Panc1 (cell line): ENCODE measurements at regions not wholly inside any gene's neighbourhood (a gene's known extent, or its start where the extent isn't known, plus 50 kb on each side); places are given as distances from the start of the nearest gene placed in this dataset.

Source experiments
- ATAC-seq: fragments of 200-7000 bp; cut with Tn5 transposase; 2 replicates; pipeline ENCODE4 v1.9.1; 2020; ENCODE audit warnings: mild to moderate bottlenecking, moderate library complexity
- BruUV-seq: library from RNA; stranded (reverse); fragments of 400-500 nt; replicated peaks from 2 replicates; lab custom pipeline; 2021; lab: Mats Ljungman, UMichigan
- CTCF ChIA-PET: fragments of 300-600 bp; sonication (Branson Sonifier 250); formaldehyde crosslinking; loops from one replicate; lab custom pipeline; 2022; ENCODE audit warnings: antibody characterized with exemption; lab: Charles Lee
- POLR2A ChIA-PET: fragments of 300-600 bp; sonication (Branson Sonifier 250); formaldehyde crosslinking; loops from one replicate; lab custom pipeline; 2022; ENCODE audit warnings: antibody characterized with exemption; lab: Charles Lee
- DNase-seq: peaks from one replicate; pipeline ENCODE4 v3.0.0-alpha.2; 2010; ENCODE audit warnings: low read depth, low spot score
- H3K27ac ChIP-seq: 2 replicates; pipeline ENCODE4 v1.5.1; 2011; ENCODE audit warnings: mild to moderate bottlenecking, low read length, inconsistent platforms
- H3K27me3 ChIP-seq: fragments of 200-500 bp; sonication (Bioruptor generic); 2 replicates; pipeline ENCODE4 v1.6.0; 2014; ENCODE audit warnings: low read length, inconsistent platforms; ENCODE audit not compliant: control insufficient read depth, insufficient read depth
- H3K36me3 ChIP-seq: fragments of 200-500 bp; sonication (Bioruptor generic); 2 replicates; pipeline ENCODE4 v1.5.1; 2014; ENCODE audit warnings: inconsistent platforms, mild to moderate bottlenecking, low read length, moderate library complexity; ENCODE audit not compliant: control insufficient read depth, insufficient read depth
- H3K4me1 ChIP-seq: 2 replicates; pipeline ENCODE4 v1.5.1; 2011; ENCODE audit warnings: inconsistent platforms, mild to moderate bottlenecking, low read length, moderate library complexity; ENCODE audit not compliant: control insufficient read depth, insufficient read depth
- H3K4me3 ChIP-seq, 2 experiments: 2 replicates each; pipeline ENCODE4 v1.5.1; 2011 to 2012; ENCODE audit warnings: low read depth in 2 of 2, low read length in 2 of 2, mild to moderate bottlenecking in 2 of 2, inconsistent platforms in 1 of 2, moderate library complexity in 1 of 2
- H3K9me3 ChIP-seq: fragments of 200-500 bp; sonication (Bioruptor generic); 2 replicates; pipeline ENCODE4 v1.5.1; 2014; ENCODE audit warnings: low read depth, mild to moderate bottlenecking, inconsistent platforms, low read length, moderate library complexity; ENCODE audit not compliant: control insufficient read depth, insufficient read depth
- POLR2AphosphoS5 ChIP-seq: IDR thresholded peaks from 2 replicates; pipeline ENCODE4 v1.6.1; 2012; ENCODE audit warnings: mild to moderate bottlenecking, low read depth, low read length, moderate library complexity
- SIN3A ChIP-seq: IDR thresholded peaks from 2 replicates; pipeline ENCODE4 v1.6.1; 2012; ENCODE audit warnings: low read depth, mild to moderate bottlenecking, low read length, moderate library complexity, borderline replicate concordance; ENCODE audit not compliant: insufficient read depth
- TCF7L2 ChIP-seq: IDR thresholded peaks from 2 replicates; pipeline ENCODE4 v1.6.1; 2011; ENCODE audit warnings: mild to moderate bottlenecking, low read depth, low read length, inconsistent platforms
- in situ Hi-C: cut with HindIII; loops from 2 replicates; pipeline ENCODE4 v1.10.0; 2016; ENCODE audit warnings: low sequenced_read_pairs, low pct_unique_long_range_greater_than_20kb
- intact Hi-C: fragments of 100-400 bp; cut with micrococcal nuclease; formaldehyde crosslinking; loops from one replicate; pipeline ENCODE4 v1.10.0; 2022; ENCODE audit not compliant: unreplicated experiment
- TF ChIP-seq, protein P1 (sequence below): fragments of 450-650 bp; IDR thresholded peaks from 2 replicates; pipeline ENCODE4 v1.5.1; 2017; ENCODE audit warnings: mild to moderate bottlenecking
- TF ChIP-seq, protein P2 (sequence below), 2 experiments: IDR thresholded peaks; 2 replicates each; pipeline ENCODE4 v1.6.1; 2011 to 2012; ENCODE audit warnings: low read depth in 2 of 2, control low read depth in 1 of 2, low read length in 1 of 2, mild to moderate bottlenecking in 1 of 2, moderate library complexity in 1 of 2; ENCODE audit not compliant: insufficient read depth in 1 of 2

DNA sequence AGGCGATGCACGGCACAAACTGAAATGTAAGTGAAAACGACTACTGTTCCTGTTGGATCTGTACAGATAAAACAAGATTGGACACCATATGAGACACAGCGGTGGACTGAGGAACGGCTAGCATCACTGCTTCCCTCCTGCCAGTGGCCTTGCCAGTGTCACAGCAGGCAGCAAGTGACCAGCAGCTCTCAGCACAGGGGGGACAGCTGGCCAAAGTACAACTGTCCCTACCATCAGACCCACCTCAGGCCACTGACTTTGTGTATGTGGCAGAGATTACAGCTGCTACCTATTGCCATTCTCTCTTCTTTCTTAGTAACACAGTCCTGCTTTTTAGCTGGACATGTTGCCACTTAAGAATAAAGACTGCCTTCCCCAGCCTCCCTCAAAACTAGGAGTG, 80.0 kb upstream of the SLC66A3 start:
- Histone ChIP-seq H3K4me1 (peaks cover 4% of the 10 kb centered on the region; the same call in 1 of the 2 replicates), H3K9me3 (no peaks in the 10 kb centered on the region), H3K27me3 (no peaks in the 10 kb centered on the region), H3K27ac (no peak overlapping the region), H3K36me3 (no peaks in the 10 kb centered on the region), H3K4me3 (no peak overlapping the region)
- DNase-seq = no peak
- ATAC-seq = no peak
- ChIA-PET CTCF (interaction anchor here (0.6 kb wide), 1 partner anchor 166 kb away, joined by 3 read pairs; no protein-coding TSS in a partner anchor), POLR2A (no interaction called here)
- no peak for TF ChIP-seq TCF7L2
- no peak for TF ChIP-seq SIN3A
- TF ChIP-seq, protein P1, sequence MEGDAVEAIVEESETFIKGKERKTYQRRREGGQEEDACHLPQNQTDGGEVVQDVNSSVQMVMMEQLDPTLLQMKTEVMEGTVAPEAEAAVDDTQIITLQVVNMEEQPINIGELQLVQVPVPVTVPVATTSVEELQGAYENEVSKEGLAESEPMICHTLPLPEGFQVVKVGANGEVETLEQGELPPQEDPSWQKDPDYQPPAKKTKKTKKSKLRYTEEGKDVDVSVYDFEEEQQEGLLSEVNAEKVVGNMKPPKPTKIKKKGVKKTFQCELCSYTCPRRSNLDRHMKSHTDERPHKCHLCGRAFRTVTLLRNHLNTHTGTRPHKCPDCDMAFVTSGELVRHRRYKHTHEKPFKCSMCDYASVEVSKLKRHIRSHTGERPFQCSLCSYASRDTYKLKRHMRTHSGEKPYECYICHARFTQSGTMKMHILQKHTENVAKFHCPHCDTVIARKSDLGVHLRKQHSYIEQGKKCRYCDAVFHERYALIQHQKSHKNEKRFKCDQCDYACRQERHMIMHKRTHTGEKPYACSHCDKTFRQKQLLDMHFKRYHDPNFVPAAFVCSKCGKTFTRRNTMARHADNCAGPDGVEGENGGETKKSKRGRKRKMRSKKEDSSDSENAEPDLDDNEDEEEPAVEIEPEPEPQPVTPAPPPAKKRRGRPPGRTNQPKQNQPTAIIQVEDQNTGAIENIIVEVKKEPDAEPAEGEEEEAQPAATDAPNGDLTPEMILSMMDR = no peak
- TF ChIP-seq, protein P2, sequence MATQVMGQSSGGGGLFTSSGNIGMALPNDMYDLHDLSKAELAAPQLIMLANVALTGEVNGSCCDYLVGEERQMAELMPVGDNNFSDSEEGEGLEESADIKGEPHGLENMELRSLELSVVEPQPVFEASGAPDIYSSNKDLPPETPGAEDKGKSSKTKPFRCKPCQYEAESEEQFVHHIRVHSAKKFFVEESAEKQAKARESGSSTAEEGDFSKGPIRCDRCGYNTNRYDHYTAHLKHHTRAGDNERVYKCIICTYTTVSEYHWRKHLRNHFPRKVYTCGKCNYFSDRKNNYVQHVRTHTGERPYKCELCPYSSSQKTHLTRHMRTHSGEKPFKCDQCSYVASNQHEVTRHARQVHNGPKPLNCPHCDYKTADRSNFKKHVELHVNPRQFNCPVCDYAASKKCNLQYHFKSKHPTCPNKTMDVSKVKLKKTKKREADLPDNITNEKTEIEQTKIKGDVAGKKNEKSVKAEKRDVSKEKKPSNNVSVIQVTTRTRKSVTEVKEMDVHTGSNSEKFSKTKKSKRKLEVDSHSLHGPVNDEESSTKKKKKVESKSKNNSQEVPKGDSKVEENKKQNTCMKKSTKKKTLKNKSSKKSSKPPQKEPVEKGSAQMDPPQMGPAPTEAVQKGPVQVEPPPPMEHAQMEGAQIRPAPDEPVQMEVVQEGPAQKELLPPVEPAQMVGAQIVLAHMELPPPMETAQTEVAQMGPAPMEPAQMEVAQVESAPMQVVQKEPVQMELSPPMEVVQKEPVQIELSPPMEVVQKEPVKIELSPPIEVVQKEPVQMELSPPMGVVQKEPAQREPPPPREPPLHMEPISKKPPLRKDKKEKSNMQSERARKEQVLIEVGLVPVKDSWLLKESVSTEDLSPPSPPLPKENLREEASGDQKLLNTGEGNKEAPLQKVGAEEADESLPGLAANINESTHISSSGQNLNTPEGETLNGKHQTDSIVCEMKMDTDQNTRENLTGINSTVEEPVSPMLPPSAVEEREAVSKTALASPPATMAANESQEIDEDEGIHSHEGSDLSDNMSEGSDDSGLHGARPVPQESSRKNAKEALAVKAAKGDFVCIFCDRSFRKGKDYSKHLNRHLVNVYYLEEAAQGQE (IDR thresholded peaks at IDR 0.05; ENCODE audit: insufficient read depth in 1 of 2, low read depth in 2 of 2, low read length in 1 of 2) = no peak
- TF ChIP-seq POLR2AphosphoS5 = no peak
- in situ Hi-C loops = no loop called here
- no TSS peak for BruUV-seq
- intact Hi-C loops = no loop called here

DNA sequence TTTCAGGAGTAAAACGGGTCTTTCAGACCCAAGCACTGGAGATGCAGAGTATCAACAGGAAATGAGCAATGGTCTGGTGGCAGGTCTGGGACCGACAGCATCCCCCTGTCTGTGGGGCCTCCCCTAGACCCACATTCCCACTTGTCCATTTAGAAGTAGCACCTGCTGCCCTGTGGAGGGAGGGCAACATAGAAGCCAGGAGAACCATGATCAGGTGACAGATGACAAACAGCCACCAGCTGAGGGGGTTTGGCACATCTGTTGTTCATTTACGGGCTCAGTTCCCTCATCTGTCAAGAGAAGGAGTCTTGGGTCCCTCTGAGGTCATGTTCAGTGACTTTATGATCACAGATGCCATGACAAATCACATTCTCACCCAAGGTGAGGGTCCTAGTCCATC, 77.9 kb upstream of the SLC66A3 start:
- Histone ChIP-seq H3K36me3 (no peaks in the 10 kb centered on the region), H3K27ac (no peak overlapping the region), H3K27me3 (no peaks in the 10 kb centered on the region), H3K9me3 (no peaks in the 10 kb centered on the region), H3K4me3 (no peak overlapping the region), H3K4me1 (peaks cover 4% of the 10 kb centered on the region; the same call in 1 of the 2 replicates)
- BruUV-seq = no TSS peak
- POLR2A ChIA-PET = no interaction called here
- TF ChIP-seq TCF7L2 (no peak), SIN3A (no peak), POLR2AphosphoS5 (no peak)
- TF ChIP-seq, protein P2 (IDR thresholded peaks at IDR 0.05; ENCODE audit: insufficient read depth in 1 of 2, low read depth in 2 of 2, low read length in 1 of 2) = no peak
- TF ChIP-seq, protein P1 = no peak
- CTCF ChIA-PET = no interaction called here
- in situ Hi-C loops = no loop called here
- DNase-seq = no peak
- intact Hi-C loops = no loop called here
- ATAC-seq = no peak
